Adrenal gland (tissue), 9 donors: ENCODE measurements at regions not wholly inside any gene's neighbourhood (a gene's known extent, or its start where the extent isn't known, plus 50 kb on each side); places are given as distances from the start of the nearest gene placed in this dataset.

Source experiments
- DNase-seq, 7 donors: peaks; one replicate each; pipeline ENCODE4 v3.0.0-alpha.2; 2019 to 2020
- H3K27ac ChIP-seq, 5 donors: fragments of 200-600 bp; sonication (generic) in 4 of 5; 1 replicate in 3 of 5; 2 replicates in 2 of 5; pipeline versions ENCODE4 v1.5.1 to v1.8.0; 2016 to 2020; ENCODE audit warnings: mild to moderate bottlenecking in 1 of 5
- H3K27me3 ChIP-seq: fragments of 200-600 bp; 2 replicates; pipeline ENCODE4 v1.8.0; 2021
- H3K36me3 ChIP-seq, 2 donors: fragments of 200-600 bp; replicated peaks in 1 of 2; 1 replicate in 1 of 2; 2 replicates in 1 of 2; pipeline versions ENCODE4 v1.5.1 to v1.8.0; 2018 to 2022
- H3K4me1 ChIP-seq, 2 donors: fragments of 200-600 bp; replicated peaks in 1 of 2; 1 replicate in 1 of 2; 2 replicates in 1 of 2; pipeline versions ENCODE4 v1.5.1 to v1.8.0; 2018 to 2021
- H3K4me3 ChIP-seq, 4 donors: fragments of 200-600 bp; sonication (generic) in 3 of 4; one replicate each; pipeline ENCODE4 v1.5.1; 2016 to 2018
- H3K9me3 ChIP-seq, 3 donors: fragments of 200-600 bp; sonication (generic) in 1 of 3; replicated peaks in 1 of 3; 1 replicate in 2 of 3; 2 replicates in 1 of 3; pipeline versions ENCODE4 v1.5.1 to v1.8.0; 2016 to 2021
- POLR2A ChIP-seq, 2 donors: fragments of 450-650 bp; IDR thresholded peaks; one replicate each; pipeline ENCODE4 v1.6.1; 2017; ENCODE audit warnings: antibody characterized with exemption in 2 of 2, mild to moderate bottlenecking in 2 of 2, moderate library complexity in 1 of 2
- WGBS, 4 donors: extraction: QIAGEN DNeasy Blood & Tissue Kit in 2 of 4; methylation state at CpG; one replicate each; pipeline versions ENCODE4 v1.1.5 to v1.1.7; 2013 to 2017; 5-methylcytosine and 5-hydroxymethylcytosine counted together
- intact Hi-C, 2 donors: fragments of 100-400 bp; cut with DNase I; formaldehyde crosslinking; loops; one replicate each; pipeline versions ENCODE4 v1.14.1 to v1.15.0; 2022 to 2023
- TF ChIP-seq, protein P1 (sequence below), 6 experiments: fragments of 450-650 bp in 4 of 6; fragments of 200-600 bp in 2 of 6; sonication (generic) in 1 of 6; IDR thresholded peaks; 1 replicate in 5 of 6; 2 replicates in 1 of 6; pipeline versions ENCODE4 v1.5.1 to v1.8.0; 2016 to 2021; ENCODE audit warnings: antibody characterized with exemption in 6 of 6, mild to moderate bottlenecking in 2 of 6, moderate library complexity in 1 of 6
- donor health status: healthy with polysubstance abuse.
- donor health status: Bipolar disorder and iron deficiency.
- donor health status: DM: yes; HTN: yes; CAD: no.
- donor health status: DM: no; HTN: no; CAD: no.
- donor health status: DM: no; HTN: no; CAD: no.

DNA sequence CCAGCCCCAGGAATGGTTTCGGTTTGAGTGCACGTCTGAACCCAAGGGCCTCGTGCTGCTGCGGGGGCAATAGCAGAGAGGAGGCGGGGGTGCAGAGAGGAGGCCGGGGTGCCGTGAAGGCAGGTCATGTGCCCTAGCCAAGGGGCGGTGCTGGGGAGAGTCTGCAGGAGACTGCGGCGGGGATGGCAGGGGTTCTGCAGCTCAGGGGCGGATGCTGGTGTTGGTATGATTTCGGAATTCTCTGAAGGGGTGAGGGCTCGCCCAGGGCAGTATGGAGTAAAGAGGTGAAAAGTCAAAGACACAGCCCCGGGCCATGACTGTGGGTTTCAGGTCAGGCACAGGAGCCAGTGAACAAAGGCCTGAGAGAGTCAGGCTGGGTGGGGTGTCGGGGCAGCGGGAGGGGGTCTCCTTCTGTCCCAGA, 186.5 kb upstream of the HDAC4 start:
- H3K36me3 ChIP-seq = no peaks in the 10 kb centered on the region
- intact Hi-C loops = no loop called here
- WGBS, 4 donors = 82 to 89% (median 84%) methylated on average over 16 of the region's 16 CpGs
- DNase-seq = no peak
- H3K4me3 ChIP-seq = no peak overlapping the region
- H3K27ac ChIP-seq = no peak overlapping the region
- no peaks in the 10 kb centered on the region for H3K4me1 ChIP-seq
- H3K9me3 ChIP-seq = no peaks in the 10 kb centered on the region
- TF ChIP-seq POLR2A (IDR thresholded peaks at IDR 0.05) = no peak
- TF ChIP-seq, protein P1, sequence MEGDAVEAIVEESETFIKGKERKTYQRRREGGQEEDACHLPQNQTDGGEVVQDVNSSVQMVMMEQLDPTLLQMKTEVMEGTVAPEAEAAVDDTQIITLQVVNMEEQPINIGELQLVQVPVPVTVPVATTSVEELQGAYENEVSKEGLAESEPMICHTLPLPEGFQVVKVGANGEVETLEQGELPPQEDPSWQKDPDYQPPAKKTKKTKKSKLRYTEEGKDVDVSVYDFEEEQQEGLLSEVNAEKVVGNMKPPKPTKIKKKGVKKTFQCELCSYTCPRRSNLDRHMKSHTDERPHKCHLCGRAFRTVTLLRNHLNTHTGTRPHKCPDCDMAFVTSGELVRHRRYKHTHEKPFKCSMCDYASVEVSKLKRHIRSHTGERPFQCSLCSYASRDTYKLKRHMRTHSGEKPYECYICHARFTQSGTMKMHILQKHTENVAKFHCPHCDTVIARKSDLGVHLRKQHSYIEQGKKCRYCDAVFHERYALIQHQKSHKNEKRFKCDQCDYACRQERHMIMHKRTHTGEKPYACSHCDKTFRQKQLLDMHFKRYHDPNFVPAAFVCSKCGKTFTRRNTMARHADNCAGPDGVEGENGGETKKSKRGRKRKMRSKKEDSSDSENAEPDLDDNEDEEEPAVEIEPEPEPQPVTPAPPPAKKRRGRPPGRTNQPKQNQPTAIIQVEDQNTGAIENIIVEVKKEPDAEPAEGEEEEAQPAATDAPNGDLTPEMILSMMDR (IDR thresholded peaks at IDR 0.05) = no peak
- no peaks in the 10 kb centered on the region for H3K27me3 ChIP-seq

DNA sequence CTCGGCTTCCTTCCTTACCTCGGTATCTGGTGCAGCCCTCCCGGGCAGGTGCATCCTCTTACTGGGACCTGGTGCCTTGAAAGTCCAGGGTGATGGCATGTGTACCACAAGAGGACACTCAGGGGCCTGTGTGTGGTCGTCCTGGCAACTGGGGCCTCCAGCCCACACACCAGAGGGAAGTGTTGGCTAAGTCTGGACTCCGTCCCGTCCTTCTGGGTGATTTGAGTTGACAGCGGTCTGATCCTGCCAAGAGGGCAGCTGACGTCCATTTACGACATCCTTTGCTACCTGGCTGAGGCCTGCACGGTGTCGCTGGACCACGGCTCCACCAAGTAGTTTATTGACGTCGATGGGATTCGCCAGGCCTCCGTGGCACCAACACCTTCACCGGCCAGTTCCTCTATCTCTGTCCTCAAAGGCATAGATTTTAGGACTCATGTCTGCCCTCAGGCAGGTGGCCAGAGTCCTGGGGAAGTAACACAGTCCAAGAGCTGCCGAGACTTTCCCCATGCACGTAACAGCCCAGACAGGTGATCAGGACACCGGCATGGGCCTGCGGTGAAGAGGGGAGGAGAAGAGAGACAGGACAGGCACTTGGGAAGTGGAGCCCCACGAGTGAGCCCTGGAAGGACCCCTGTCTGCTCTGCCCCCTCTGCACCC, 186.0 kb upstream of the HDAC4 start:
- H3K9me3 ChIP-seq = no peaks in the 10 kb centered on the region
- intact Hi-C loops = no loop called here
- H3K4me3 ChIP-seq = no peak overlapping the region
- DNase-seq = no peak
- H3K36me3 ChIP-seq = no peaks in the 10 kb centered on the region
- TF ChIP-seq, protein P1 (IDR thresholded peaks at IDR 0.05) = no peak
- H3K27ac ChIP-seq = no peak overlapping the region
- H3K4me1 ChIP-seq = no peaks in the 10 kb centered on the region
- H3K27me3 ChIP-seq = no peaks in the 10 kb centered on the region
- WGBS, 4 donors = 81 to 89% (median 86%) methylated on average over 17 to 22 of the region's 22 CpGs

DNA sequence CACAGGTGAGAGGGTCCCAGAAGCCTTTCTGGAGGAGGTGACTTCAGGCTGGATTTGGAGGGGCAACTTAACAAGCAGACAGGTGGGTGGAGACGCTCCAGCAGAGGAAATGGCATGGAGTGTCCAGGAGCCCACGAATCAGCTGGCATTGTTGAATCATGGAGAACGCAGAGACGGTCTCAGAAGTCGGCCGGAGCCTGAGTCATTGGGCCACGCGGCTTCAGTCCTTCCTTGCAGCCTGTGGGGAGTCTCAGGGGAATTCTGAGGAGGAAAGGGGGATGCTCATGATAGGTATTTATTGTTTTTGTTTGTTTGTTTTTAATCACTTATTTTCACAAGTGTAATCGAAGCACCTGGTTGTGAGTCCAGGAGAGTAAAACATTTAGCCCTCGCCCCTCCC, 184.6 kb upstream of the HDAC4 start:
- Histone ChIP-seq H3K4me1 (no peaks in the 10 kb centered on the region), H3K9me3 (no peaks in the 10 kb centered on the region), H3K27ac (no peak overlapping the region), H3K27me3 (no peaks in the 10 kb centered on the region), H3K36me3 (no peaks in the 10 kb centered on the region), H3K4me3 (no peak overlapping the region)
- intact Hi-C loops = no loop called here
- TF ChIP-seq POLR2A (IDR thresholded peaks at IDR 0.05) = no peak
- TF ChIP-seq, protein P1 (IDR thresholded peaks at IDR 0.05) = no peak
- WGBS, 4 donors = 64 to 80% (median 74%) methylated on average over 10 of the region's 10 CpGs
- no peak for DNase-seq

GRCh38 chr2:239584986-239585385, 184.2 kb upstream of the HDAC4 start:
- no peak overlapping the region for H3K27ac ChIP-seq
- intact Hi-C loops = no loop called here
- no peak for DNase-seq
- H3K27me3 ChIP-seq = no peaks in the 10 kb centered on the region
- no peak for TF ChIP-seq POLR2A (IDR thresholded peaks at IDR 0.05)
- TF ChIP-seq, protein P1 (IDR thresholded peaks at IDR 0.05) = no peak
- H3K4me1 ChIP-seq = no peaks in the 10 kb centered on the region
- H3K4me3 ChIP-seq = no peak overlapping the region
- no peaks in the 10 kb centered on the region for H3K36me3 ChIP-seq
- no peaks in the 10 kb centered on the region for H3K9me3 ChIP-seq
- 71 to 83% (median 72%) methylated on average over 1 to 3 of the region's 3 CpGs for WGBS, 4 donors
